ENCODE measurements at regions not wholly inside any gene's neighbourhood (a gene's known extent, or its start where the extent isn't known, plus 50 kb on each side); places are given as distances from the start of the nearest gene placed in this dataset.

GRCh38 chr7:101707587-101707986, 78.5 kb upstream of the MYL10 start:
- TF ChIP-seq, protein P1, sequence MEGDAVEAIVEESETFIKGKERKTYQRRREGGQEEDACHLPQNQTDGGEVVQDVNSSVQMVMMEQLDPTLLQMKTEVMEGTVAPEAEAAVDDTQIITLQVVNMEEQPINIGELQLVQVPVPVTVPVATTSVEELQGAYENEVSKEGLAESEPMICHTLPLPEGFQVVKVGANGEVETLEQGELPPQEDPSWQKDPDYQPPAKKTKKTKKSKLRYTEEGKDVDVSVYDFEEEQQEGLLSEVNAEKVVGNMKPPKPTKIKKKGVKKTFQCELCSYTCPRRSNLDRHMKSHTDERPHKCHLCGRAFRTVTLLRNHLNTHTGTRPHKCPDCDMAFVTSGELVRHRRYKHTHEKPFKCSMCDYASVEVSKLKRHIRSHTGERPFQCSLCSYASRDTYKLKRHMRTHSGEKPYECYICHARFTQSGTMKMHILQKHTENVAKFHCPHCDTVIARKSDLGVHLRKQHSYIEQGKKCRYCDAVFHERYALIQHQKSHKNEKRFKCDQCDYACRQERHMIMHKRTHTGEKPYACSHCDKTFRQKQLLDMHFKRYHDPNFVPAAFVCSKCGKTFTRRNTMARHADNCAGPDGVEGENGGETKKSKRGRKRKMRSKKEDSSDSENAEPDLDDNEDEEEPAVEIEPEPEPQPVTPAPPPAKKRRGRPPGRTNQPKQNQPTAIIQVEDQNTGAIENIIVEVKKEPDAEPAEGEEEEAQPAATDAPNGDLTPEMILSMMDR (IDR thresholded peaks at IDR 0.05) = no peak
- no peak for TF ChIP-seq POLR2A (IDR thresholded peaks at IDR 0.05)

All from body of pancreas (tissue), 4 donors.